ENCODE measurements at regions not wholly inside any gene's neighbourhood (a gene's known extent, or its start where the extent isn't known, plus 50 kb on each side); places are given as distances from the start of the nearest gene placed in this dataset.

DNA sequence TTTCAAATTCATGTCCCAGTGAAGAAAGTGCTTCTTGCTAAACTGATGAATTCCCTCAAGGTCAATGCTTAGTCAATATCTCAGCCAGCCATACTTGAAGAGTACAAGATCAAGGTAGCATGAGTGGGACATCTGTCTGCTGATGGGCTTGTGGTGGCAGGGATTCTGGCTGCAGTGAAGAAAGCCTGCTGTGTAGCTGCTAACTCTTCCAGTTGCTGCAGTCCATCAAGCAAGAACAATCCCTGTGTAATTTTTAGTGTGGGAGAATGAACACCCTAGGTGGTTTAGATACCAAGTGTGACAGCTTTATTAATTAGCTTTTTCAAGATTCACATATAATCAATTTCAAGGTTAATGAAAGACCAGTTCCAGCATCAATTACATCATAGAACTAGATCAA, 443.9 kb downstream of the TAF11L14 start:
- Histone ChIP-seq H2AK5ac (ENCODE audit: insufficient read length, low read length) (no peak overlapping the region), H3T11ph (ENCODE audit: low read length) (no peak overlapping the region), H3K14ac (ENCODE audit: insufficient read depth, low read length) (no peak overlapping the region), H4K20me1 (ENCODE audit: control insufficient read depth, insufficient read depth, insufficient read length) (no peaks in the 10 kb centered on the region), H3K4me1 (ENCODE audit: insufficient read depth, low read length) (no peaks in the 10 kb centered on the region), H2BK5ac (ENCODE audit: insufficient read length, low read length) (no peak overlapping the region), H2BK15ac (ENCODE audit: low read depth, low read length) (no peak overlapping the region), H3K27ac (ENCODE audit: insufficient read length, low read depth, low read length) (no peak overlapping the region), H3K79me2 (ENCODE audit: insufficient read depth, low read length) (no peaks in the 10 kb centered on the region), H3K4ac (ENCODE audit: low read depth, low read length) (no peak overlapping the region), H3K23ac (ENCODE audit: insufficient read length, low read depth, low read length) (no peak overlapping the region), H4K5ac (ENCODE audit: insufficient read length, low read depth, low read length) (no peak overlapping the region), H3K79me1 (ENCODE audit: insufficient read depth, low read depth, low read length, poor library complexity, severe bottlenecking) (no peaks in the 10 kb centered on the region), H3K9ac (ENCODE audit: extremely low read depth, insufficient read length, low read length) (no peak overlapping the region), H3K23me2 (ENCODE audit: insufficient read length, low read depth, low read length, poor library complexity, severe bottlenecking) (no peaks in the 10 kb centered on the region), H3K18ac (ENCODE audit: insufficient read length, low read depth, low read length) (no peak overlapping the region), H2BK20ac (ENCODE audit: low read depth, low read length, poor library complexity, severe bottlenecking) (no peak overlapping the region), H2AFZ (ENCODE audit: low read length) (no peak overlapping the region), H3K27me3 (ENCODE audit: insufficient read depth, low read length) (no peaks in the 10 kb centered on the region), H3K4me2 (ENCODE audit: insufficient read depth, insufficient read length, low read length) (no peak overlapping the region), H3K9me3 (ENCODE audit: control insufficient read depth, low read depth, low read length) (no peaks in the 10 kb centered on the region), H4K8ac (replicated peaks; ENCODE audit: insufficient read length, low read depth, low read length) (no peak overlapping the region), H4K91ac (ENCODE audit: insufficient read length, low read depth, low read length) (no peak overlapping the region), H2BK120ac (ENCODE audit: low read depth, low read length, poor library complexity, severe bottlenecking) (no peak overlapping the region), H3K56ac (ENCODE audit: insufficient read length, low read depth, low read length) (no peak overlapping the region), H2BK12ac (ENCODE audit: insufficient read length, low read depth, low read length) (no peak overlapping the region)
- Mint-ChIP-seq H3K36me3 (ENCODE audit: insufficient read depth in 1 of 3, low read depth in 3 of 3) (no peaks in the 10 kb centered on the region), H3K4me1 (no peaks in the 10 kb centered on the region), H3K4me3 (no peak overlapping the region), H3K27ac (no peak overlapping the region; a peak in 1 of 7 replicates), H3K27me3 (ENCODE audit: low read depth) (no peaks in the 10 kb centered on the region), H3K9me3 (no peaks in the 10 kb centered on the region)
- no peak for DNase-seq
- TF ChIP-seq, protein P1, sequence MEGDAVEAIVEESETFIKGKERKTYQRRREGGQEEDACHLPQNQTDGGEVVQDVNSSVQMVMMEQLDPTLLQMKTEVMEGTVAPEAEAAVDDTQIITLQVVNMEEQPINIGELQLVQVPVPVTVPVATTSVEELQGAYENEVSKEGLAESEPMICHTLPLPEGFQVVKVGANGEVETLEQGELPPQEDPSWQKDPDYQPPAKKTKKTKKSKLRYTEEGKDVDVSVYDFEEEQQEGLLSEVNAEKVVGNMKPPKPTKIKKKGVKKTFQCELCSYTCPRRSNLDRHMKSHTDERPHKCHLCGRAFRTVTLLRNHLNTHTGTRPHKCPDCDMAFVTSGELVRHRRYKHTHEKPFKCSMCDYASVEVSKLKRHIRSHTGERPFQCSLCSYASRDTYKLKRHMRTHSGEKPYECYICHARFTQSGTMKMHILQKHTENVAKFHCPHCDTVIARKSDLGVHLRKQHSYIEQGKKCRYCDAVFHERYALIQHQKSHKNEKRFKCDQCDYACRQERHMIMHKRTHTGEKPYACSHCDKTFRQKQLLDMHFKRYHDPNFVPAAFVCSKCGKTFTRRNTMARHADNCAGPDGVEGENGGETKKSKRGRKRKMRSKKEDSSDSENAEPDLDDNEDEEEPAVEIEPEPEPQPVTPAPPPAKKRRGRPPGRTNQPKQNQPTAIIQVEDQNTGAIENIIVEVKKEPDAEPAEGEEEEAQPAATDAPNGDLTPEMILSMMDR (conservative IDR thresholded peaks at IDR 0.05) = no peak

Data from H9 (cell line).